AG09309 (cell line): ENCODE measurements at regions not wholly inside any gene's neighbourhood (a gene's known extent, or its start where the extent isn't known, plus 50 kb on each side); places are given as distances from the start of the nearest gene placed in this dataset.

Experiments used
- DNase-seq: peaks from one replicate; pipeline ENCODE4 v3.0.0-alpha.2; 2010; ENCODE audit warnings: low read depth
- H3K4me3 ChIP-seq: 2 replicates; pipeline ENCODE4 v1.5.1; 2011; ENCODE audit warnings: mild to moderate bottlenecking, low read depth, low read length, moderate library complexity; ENCODE audit not compliant: control insufficient read depth
- TF ChIP-seq, protein P1 (sequence below): IDR thresholded peaks from 2 replicates; pipeline ENCODE4 v1.5.1; 2011; ENCODE audit warnings: mild to moderate bottlenecking, low read depth, low read length, inconsistent platforms; ENCODE audit not compliant: insufficient read depth, control insufficient read depth; ENCODE audit errors: missing control alignments

DNA sequence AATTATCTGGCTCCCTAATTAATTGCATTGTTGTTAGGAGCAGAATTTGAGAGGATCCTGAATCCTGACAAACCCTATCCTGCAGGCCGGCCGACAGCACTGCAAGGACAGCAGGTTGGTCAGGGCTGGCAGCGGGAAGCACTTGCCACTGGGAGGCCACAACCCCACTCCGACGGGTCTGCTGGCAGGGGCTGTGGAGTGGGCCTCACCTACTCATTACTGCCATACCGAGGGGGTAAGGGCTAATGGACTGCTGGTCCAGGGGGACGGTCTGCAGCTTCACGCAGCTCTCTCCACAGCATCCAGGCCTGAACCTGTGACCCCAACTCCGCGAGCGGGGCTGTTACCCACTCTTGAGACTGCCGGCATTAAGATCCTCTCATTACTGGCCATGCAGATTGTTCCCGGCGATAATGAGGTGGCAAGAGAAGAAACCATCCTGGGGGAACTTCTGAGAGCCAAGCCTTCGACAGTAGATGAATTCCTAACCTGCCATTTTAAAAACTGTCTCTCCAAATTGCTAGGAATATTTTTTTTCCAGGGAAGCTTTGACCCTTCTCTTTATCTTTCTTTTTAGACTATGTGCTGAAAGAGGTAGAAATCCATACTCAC lies 501.3 kb downstream of the OMA1 start:
- H3K4me3 ChIP-seq: no peak overlapping the region
- no peak for DNase-seq
- TF ChIP-seq, protein P1, sequence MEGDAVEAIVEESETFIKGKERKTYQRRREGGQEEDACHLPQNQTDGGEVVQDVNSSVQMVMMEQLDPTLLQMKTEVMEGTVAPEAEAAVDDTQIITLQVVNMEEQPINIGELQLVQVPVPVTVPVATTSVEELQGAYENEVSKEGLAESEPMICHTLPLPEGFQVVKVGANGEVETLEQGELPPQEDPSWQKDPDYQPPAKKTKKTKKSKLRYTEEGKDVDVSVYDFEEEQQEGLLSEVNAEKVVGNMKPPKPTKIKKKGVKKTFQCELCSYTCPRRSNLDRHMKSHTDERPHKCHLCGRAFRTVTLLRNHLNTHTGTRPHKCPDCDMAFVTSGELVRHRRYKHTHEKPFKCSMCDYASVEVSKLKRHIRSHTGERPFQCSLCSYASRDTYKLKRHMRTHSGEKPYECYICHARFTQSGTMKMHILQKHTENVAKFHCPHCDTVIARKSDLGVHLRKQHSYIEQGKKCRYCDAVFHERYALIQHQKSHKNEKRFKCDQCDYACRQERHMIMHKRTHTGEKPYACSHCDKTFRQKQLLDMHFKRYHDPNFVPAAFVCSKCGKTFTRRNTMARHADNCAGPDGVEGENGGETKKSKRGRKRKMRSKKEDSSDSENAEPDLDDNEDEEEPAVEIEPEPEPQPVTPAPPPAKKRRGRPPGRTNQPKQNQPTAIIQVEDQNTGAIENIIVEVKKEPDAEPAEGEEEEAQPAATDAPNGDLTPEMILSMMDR: no peak

DNA sequence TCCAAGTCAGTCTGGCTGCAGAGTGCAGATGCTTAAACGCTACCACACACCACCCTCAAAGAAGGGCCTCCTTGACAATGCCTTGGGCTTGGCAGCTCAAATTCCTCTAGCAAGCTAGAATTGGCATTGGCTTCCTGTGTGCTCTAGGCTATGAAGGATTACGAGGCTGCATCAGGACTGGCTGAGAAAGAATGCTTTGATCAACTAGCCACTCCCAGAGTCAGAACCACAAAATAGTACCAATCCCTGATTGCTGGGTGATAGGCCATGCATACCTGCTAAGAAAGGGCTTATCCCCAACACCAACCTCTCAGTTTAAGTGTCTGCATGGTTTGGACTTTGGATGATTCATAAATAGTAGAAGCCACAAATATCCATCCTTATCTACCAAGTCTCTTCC lies 504.9 kb downstream of the OMA1 start:
- no peak overlapping the region for H3K4me3 ChIP-seq
- DNase-seq: no peak
- TF ChIP-seq, protein P1: no peak

DNA sequence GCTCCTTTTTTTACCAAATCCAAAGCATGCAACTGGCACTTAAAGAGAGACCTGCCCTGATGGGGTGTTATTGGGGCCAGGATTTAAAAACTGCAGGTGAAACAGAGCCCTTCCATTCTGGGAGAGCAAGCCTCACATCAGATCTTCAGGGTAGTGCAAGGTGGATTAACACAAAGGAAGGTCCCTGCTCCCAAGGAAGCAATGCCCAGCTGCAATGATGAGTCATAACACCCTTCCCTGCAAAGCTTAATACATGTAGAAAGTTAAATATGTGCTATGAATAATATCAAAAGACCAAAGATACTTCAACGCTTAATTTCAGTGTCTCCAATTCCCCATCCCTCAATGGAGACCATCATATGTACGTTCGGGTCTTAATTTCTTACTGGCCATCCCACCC lies 508.0 kb downstream of the OMA1 start:
- TF ChIP-seq, protein P1: no peak
- no peak for DNase-seq
- no peak overlapping the region for H3K4me3 ChIP-seq

DNA sequence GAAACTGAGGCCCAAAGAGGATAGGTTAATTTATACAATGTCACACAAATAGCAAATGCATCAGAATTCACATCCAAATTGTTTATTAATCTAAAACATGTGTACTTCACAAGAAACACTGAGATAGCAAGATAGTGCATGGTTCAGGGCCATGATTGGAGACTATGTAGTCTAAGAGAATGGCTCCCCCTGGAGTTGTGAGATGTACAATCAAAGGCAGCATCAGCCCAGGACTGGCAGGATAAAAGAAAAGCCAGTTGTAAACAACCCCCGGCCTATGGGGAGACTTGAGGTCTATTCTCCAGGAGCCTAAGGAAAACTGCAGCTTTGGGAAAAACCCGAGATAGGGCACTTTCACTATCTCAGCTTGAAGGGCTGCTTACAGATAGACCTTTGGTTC lies 511.0 kb downstream of the OMA1 start:
- no peak for DNase-seq
- H3K4me3 ChIP-seq: no peak overlapping the region
- TF ChIP-seq, protein P1: no peak

DNA sequence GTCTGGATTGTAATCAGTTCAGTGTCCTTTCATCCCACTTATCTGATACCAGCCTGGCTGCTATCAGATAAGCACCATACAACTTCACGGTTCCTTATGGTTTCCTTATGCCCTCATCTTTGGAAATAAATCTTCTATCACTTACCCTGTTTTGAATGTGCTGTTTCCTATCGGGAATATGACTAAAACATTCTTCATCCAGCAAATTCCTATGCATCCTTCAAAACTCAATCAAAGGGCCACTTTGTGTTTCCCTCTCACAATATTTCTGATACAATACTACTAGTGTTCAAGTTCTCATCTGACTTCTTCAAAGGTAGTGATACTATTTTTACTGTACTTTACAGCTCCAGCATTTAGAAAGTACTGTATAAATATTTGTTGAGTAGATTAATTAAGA lies 513.2 kb downstream of the OMA1 start:
- TF ChIP-seq, protein P1: no peak
- H3K4me3 ChIP-seq: no peak overlapping the region
- no peak for DNase-seq

DNA sequence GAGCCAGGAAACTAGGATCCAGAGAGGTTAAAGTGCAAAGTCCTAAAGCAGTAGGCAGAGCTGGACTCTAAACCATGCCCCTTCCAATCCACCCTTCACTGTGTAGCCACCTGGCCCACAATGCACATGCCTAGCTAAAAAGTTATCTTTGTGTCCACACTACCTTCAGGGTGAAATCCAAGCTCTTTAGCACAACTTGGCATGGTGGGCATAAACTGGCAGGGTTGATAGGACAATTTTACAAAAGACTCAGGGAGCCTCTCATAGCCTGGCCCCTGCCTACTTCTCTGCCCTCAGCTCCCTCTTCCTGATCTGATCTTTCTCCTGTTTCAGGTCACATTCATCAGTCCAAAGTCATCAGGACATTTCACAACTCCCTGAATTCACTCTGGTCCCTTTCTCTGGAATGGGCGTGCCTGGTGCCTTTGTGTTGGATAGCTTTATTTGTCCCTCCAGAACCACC lies 513.9 kb downstream of the OMA1 start:
- TF ChIP-seq, protein P1: no peak
- no peak overlapping the region for H3K4me3 ChIP-seq
- DNase-seq: no peak

DNA sequence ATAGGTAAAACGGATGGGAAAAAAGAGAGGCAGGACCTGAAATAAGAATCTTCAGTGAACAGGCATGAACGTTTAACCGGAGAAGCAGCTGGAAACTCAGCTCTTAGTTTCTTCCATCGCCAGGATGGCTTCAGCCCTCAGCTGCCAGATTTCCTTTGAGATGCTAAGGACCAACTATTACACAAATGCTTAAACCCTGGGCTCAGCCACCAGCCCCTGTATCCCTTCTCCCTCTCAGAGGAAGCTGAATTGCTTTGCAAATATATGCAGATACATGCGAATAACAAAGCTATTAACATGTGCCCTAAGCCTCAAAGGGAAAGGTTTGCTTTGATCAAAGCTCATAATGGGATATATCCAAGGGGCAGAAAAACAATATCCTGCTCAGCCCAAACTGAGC lies 515.1 kb downstream of the OMA1 start:
- no peak for DNase-seq
- no peak overlapping the region for H3K4me3 ChIP-seq
- TF ChIP-seq, protein P1: no peak
